ENCODE measurements at regions not wholly inside any gene's neighbourhood (a gene's known extent, or its start where the extent isn't known, plus 50 kb on each side); places are given as distances from the start of the nearest gene placed in this dataset.

DNA sequence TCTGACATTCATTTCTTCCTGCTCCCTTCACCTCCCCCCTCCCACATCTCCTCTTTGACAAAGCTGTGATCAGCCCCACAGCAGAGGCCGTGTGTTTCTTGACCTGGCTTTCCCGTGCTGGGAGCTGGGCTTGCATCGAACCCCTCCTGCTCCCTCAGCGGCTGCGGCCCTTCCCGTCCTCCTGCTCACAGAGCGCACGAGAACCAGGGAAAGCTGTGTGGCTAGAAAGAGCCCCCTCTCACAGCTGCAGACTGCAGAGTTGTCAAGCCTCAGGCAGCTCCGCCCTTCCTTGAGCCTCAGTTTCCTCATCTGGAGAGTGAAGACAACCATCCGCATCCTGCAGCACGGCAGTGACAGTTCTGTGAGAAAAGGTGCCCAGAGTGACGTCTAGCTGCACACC lies 65.7 kb upstream of the GLI2 start:
- TF ChIP-seq, protein P1, sequence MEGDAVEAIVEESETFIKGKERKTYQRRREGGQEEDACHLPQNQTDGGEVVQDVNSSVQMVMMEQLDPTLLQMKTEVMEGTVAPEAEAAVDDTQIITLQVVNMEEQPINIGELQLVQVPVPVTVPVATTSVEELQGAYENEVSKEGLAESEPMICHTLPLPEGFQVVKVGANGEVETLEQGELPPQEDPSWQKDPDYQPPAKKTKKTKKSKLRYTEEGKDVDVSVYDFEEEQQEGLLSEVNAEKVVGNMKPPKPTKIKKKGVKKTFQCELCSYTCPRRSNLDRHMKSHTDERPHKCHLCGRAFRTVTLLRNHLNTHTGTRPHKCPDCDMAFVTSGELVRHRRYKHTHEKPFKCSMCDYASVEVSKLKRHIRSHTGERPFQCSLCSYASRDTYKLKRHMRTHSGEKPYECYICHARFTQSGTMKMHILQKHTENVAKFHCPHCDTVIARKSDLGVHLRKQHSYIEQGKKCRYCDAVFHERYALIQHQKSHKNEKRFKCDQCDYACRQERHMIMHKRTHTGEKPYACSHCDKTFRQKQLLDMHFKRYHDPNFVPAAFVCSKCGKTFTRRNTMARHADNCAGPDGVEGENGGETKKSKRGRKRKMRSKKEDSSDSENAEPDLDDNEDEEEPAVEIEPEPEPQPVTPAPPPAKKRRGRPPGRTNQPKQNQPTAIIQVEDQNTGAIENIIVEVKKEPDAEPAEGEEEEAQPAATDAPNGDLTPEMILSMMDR (IDR thresholded peaks at IDR 0.05): no peak
- TF ChIP-seq POLR2A (IDR thresholded peaks at IDR 0.05) (no peak), EP300 (IDR thresholded peaks at IDR 0.05) (no peak)
